ENCODE measurements at regions not wholly inside any gene's neighbourhood (a gene's known extent, or its start where the extent isn't known, plus 50 kb on each side); places are given as distances from the start of the nearest gene placed in this dataset.

DNA sequence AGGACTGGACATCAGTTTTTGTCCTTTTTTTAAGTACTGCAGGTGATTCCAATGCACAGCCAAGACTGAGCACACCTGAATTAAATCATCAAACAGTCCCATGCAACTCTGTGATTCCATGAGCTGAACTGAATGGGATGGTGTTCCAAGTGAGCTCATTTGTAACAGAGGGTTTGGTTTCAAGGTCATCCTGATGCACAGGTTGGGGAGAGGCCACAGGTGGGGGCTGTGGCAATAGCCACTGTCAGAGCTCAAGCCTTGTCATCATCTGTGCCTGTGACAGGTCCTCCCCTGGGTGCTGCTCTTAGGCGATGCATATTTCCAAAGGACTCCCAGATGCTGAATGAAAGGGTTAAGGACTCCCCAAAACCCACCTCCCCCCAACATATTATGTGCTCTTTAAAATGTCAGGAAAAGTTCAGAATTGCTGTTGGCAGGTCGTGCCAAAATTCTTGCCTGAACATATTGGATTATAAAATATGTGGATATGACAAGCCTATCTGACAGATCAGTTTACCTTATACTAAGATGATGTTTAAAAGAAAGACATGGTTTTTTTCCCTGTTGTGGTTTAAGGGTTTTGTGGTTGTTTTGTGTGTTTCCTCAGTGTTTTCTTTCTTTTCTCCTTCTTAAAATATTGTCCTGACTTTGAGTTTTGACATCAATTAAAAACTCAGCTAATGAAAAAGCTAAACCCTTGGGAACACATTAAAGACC, 263.5 kb upstream of the SIX2 start:
- DNase-seq (ENCODE audit: low read depth): no peak
- H3K4me3 ChIP-seq (ENCODE audit: control insufficient read depth, low read depth, low read length): no peak overlapping the region
- TF ChIP-seq, protein P1, sequence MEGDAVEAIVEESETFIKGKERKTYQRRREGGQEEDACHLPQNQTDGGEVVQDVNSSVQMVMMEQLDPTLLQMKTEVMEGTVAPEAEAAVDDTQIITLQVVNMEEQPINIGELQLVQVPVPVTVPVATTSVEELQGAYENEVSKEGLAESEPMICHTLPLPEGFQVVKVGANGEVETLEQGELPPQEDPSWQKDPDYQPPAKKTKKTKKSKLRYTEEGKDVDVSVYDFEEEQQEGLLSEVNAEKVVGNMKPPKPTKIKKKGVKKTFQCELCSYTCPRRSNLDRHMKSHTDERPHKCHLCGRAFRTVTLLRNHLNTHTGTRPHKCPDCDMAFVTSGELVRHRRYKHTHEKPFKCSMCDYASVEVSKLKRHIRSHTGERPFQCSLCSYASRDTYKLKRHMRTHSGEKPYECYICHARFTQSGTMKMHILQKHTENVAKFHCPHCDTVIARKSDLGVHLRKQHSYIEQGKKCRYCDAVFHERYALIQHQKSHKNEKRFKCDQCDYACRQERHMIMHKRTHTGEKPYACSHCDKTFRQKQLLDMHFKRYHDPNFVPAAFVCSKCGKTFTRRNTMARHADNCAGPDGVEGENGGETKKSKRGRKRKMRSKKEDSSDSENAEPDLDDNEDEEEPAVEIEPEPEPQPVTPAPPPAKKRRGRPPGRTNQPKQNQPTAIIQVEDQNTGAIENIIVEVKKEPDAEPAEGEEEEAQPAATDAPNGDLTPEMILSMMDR (conservative IDR thresholded peaks at IDR 0.05; ENCODE audit: control insufficient read depth, insufficient read depth, low read depth, low read length): no peak

DNA sequence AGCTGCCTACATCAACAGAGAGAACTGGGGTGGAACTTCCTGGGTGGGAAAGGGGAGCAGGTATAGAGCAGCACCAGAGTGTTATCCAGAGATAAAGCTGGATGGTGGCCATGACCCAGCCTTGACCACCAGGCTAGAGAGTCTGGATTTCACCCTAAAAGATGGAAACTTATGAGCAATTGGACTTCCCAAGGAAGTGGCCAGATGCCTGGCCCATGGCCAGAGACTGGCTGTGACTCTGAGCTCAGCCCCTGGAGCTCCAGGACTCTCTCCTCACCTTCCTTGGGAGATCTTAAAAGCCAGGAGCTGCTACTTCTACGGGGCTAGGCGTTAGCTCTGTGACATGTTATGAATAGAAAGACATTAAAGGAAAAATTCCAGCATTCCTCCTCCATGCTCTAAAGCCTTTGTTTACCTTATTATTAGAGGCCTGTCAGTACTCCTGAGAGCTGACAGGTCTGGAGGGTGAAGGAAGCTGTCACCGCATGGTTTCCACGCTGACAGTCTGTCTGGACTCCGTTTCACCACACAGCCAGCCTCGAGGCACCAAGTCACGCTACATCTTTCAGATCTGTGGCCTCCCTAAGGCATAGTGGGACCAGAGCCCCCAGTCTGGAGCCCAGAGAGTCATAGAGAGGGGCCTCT, 260.0 kb upstream of the SIX2 start:
- H3K4me3 ChIP-seq (ENCODE audit: control insufficient read depth, low read depth, low read length): no peak overlapping the region
- peak; percentile 59 for DNase-seq (ENCODE audit: low read depth)
- TF ChIP-seq, protein P1 (conservative IDR thresholded peaks at IDR 0.05; ENCODE audit: control insufficient read depth, insufficient read depth, low read depth, low read length): no peak

DNA sequence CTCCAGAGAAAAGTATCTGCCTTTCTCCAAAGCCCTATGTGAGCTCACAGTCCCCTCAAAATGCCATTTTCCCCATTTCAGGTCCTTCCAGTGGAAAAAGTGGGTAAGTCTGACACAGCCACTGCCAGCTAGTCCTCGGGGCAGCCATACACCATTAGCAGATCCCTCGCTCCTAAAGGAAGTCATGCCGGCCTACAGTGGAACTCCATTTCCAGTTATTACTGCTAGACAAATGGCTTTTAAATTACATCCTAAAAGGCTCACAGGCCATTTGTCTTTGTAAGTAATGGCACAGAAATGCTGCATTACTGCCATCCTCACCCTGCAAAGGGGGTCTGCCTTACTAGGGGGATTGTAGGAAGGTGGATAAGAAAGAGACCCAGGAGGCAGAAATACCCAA, 259.4 kb upstream of the SIX2 start:
- no peak for DNase-seq (ENCODE audit: low read depth)
- H3K4me3 ChIP-seq (ENCODE audit: control insufficient read depth, low read depth, low read length): no peak overlapping the region
- TF ChIP-seq, protein P1 (conservative IDR thresholded peaks at IDR 0.05; ENCODE audit: control insufficient read depth, insufficient read depth, low read depth, low read length): no peak

DNA sequence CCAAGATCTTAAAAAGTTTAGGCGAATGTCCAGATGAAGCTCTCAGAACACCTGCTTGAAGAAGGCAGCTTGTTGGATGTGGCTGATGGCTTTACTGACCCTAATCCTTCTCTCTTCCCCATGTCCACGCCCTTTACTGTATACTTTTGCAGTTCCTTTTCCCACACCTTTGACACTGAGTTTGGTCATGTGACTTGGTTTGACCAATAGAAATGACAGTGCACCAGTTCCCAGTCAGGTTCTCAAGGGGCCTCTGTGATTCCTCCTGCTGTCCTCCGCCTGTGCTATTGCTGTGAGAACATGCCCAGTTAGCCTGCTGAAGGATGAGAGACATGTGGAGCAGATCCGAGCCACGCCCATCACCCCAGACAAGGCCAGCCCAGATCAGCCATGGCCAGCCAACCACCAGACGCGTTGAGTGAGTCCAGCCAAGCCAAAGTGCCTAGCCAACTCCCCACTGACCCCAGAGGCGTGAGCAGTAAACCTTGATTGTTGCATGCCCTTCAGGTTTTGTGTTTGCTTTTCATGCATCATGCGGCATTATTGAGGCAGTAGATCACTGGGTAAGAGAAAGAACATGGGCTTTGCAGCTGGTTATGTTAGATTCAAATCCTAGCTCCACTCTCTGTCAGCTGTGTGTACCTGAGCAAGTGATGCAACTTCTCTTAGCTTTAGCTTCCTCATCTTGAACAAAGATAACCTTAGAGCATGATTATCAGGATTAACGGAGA, 258.0 kb upstream of the SIX2 start:
- TF ChIP-seq, protein P1 (conservative IDR thresholded peaks at IDR 0.05; ENCODE audit: control insufficient read depth, insufficient read depth, low read depth, low read length): no peak
- DNase-seq (ENCODE audit: low read depth): no peak
- no peak overlapping the region for H3K4me3 ChIP-seq (ENCODE audit: control insufficient read depth, low read depth, low read length)

DNA sequence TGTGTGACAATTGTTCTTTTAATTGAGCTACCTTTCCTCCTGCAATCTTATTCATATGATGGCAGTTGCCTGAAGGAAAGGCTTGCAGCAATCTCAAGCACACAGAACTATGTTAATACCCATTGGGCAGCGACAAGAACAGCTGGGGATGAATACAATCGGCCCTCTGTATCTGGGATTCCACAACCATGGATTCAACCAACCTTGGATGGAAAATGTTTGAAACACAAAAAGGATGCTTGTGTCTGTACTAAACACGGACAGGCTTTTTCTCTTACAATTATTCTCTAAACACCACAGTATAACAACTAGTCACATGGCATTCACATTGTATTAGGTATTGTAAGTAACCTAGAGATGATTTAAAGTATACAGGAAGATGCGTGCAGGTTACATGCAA, 256.1 kb upstream of the SIX2 start:
- TF ChIP-seq, protein P1 (conservative IDR thresholded peaks at IDR 0.05; ENCODE audit: control insufficient read depth, insufficient read depth, low read depth, low read length): no peak
- DNase-seq (ENCODE audit: low read depth): no peak

DNA sequence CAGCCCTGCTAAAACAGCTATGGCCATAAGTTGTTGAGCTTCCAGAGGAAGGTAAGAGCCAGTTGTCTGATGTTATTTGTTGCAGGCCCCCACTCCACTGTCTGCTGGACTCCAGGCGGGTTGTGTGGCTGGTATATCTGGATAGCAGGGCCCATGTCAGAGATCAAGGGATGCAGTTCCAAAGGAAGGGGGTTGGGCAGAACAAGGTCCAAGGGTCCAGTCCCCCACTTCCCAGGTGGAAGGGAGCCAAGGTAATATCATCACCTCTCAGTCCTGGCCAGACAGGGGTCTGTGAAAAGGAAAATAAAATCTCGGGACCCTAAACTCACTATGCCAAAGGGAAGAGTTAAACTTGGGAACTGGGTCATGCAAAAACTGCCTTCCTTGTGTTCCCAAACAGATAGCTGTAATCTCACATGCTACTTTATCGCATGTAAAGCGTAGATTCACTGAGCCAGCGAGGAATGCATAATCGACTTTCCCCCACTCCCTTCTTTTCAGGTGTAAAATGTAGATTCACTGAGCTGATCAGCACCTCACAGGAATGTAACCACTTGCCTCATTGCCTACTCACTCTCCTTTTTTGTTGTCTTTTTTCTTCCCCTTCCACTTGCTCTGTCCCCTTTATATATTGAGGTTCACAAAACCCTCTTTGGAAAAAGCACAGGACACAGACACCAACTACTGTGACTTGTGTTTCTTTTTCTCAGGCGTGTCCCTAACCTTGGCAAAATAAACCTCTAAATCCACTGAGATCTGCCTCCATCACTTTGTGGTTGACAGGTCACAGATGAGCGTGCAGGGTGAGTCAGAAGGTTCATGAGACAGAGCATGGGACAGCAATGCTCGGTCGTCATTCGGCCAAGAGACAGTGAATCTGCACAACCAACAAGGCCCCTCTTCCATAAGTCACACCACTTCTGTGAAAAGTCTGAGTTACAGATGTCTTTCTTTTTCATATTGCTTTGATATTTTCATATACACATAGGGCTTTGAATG, 255.3 kb upstream of the SIX2 start:
- H3K4me3 ChIP-seq (ENCODE audit: control insufficient read depth, low read depth, low read length): no peak overlapping the region
- DNase-seq (ENCODE audit: low read depth): peak; percentile 90
- TF ChIP-seq, protein P1 (conservative IDR thresholded peaks at IDR 0.05; ENCODE audit: control insufficient read depth, insufficient read depth, low read depth, low read length): no peak

More for the DNA sequence above, 256.1 kb upstream of the SIX2 start:
- no peak overlapping the region for H3K4me3 ChIP-seq (ENCODE audit: control insufficient read depth, low read depth, low read length)
